Gastroesophageal sphincter (tissue), 4 donors: ENCODE measurements at regions not wholly inside any gene's neighbourhood (a gene's known extent, or its start where the extent isn't known, plus 50 kb on each side); places are given as distances from the start of the nearest gene placed in this dataset.

Experiments used
- ATAC-seq: fragments of 150-250 bp; one replicate; pipeline ENCODE4 v1.9.1; 2016; ENCODE audit warnings: mild to moderate bottlenecking, moderate library complexity
- H3K27ac ChIP-seq, 4 donors: fragments of 200-600 bp; sonication (generic) in 3 of 4; 1 replicate in 3 of 4; 2 replicates in 1 of 4; pipeline ENCODE4 v1.5.1; 2016 to 2019
- H3K27me3 ChIP-seq: fragments of 200-600 bp; sonication (generic); one replicate; pipeline ENCODE4 v1.5.1; 2019
- H3K36me3 ChIP-seq, 2 donors: fragments of 200-600 bp; sonication (generic); one replicate each; pipeline ENCODE4 v1.5.1; 2019; ENCODE audit warnings: control low read depth in 1 of 2
- H3K4me1 ChIP-seq, 3 donors: fragments of 200-600 bp; sonication (generic); 1 replicate in 2 of 3; 2 replicates in 1 of 3; pipeline ENCODE4 v1.5.1; 2016 to 2019; ENCODE audit warnings: control low read depth in 2 of 3
- H3K4me3 ChIP-seq, 2 donors: fragments of 200-600 bp; sonication (generic); one replicate each; pipeline ENCODE4 v1.5.1; 2019; ENCODE audit warnings: mild to moderate bottlenecking in 1 of 2, moderate library complexity in 1 of 2
- H3K9me3 ChIP-seq, 3 donors: fragments of 200-600 bp; sonication (generic); one replicate each; pipeline ENCODE4 v1.5.1; 2017 to 2019; ENCODE audit warnings: control low read depth in 2 of 3
- EP300 ChIP-seq: sonication (generic); formaldehyde crosslinking; IDR thresholded peaks from one replicate; pipeline ENCODE4 v1.6.1; 2017; ENCODE audit warnings: antibody characterized with exemption, mild to moderate bottlenecking
- POLR2A ChIP-seq, 2 donors: fragments of 450-650 bp; IDR thresholded peaks; one replicate each; pipeline ENCODE4 v1.6.1; 2017; ENCODE audit warnings: antibody characterized with exemption in 2 of 2, mild to moderate bottlenecking in 2 of 2, moderate library complexity in 1 of 2
- POLR2AphosphoS5 ChIP-seq: sonication (generic); formaldehyde crosslinking; IDR thresholded peaks from one replicate; pipeline ENCODE4 v1.6.1; 2017; ENCODE audit warnings: antibody characterized with exemption
- WGBS, 2 donors: methylation state at CpG; one replicate each; pipeline ENCODE4 v1.1.5; 2018; ENCODE audit warnings: low coverage in 1 of 2; 5-methylcytosine and 5-hydroxymethylcytosine counted together
- TF ChIP-seq, protein P1 (sequence below), 4 experiments: fragments of 200-600 bp in 2 of 4; fragments of 450-650 bp in 2 of 4; sonication (generic) in 1 of 4; IDR thresholded peaks; one replicate each; pipeline ENCODE4 v1.5.1; 2017 to 2019; ENCODE audit warnings: antibody characterized with exemption in 4 of 4, mild to moderate bottlenecking in 2 of 4, moderate library complexity in 2 of 4

- no peak for TF ChIP-seq POLR2AphosphoS5
- no peak for TF ChIP-seq POLR2A (IDR thresholded peaks at IDR 0.05)
- TF ChIP-seq, protein P1, sequence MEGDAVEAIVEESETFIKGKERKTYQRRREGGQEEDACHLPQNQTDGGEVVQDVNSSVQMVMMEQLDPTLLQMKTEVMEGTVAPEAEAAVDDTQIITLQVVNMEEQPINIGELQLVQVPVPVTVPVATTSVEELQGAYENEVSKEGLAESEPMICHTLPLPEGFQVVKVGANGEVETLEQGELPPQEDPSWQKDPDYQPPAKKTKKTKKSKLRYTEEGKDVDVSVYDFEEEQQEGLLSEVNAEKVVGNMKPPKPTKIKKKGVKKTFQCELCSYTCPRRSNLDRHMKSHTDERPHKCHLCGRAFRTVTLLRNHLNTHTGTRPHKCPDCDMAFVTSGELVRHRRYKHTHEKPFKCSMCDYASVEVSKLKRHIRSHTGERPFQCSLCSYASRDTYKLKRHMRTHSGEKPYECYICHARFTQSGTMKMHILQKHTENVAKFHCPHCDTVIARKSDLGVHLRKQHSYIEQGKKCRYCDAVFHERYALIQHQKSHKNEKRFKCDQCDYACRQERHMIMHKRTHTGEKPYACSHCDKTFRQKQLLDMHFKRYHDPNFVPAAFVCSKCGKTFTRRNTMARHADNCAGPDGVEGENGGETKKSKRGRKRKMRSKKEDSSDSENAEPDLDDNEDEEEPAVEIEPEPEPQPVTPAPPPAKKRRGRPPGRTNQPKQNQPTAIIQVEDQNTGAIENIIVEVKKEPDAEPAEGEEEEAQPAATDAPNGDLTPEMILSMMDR (IDR thresholded peaks at IDR 0.05), result no peak
- TF ChIP-seq EP300, result no peak
- H3K36me3 ChIP-seq, result no peaks in the 10 kb centered on the region
- WGBS, 2 donors, result 65% methylated on average over 2 of the region's 2 CpGs; no CpG with 5 or more reads in 1 of the 2 donors
- H3K4me1 ChIP-seq, result no peaks in the 10 kb centered on the region
- no peak overlapping the region for H3K4me3 ChIP-seq
- no peak overlapping the region for H3K27ac ChIP-seq
- no peak for ATAC-seq
- no peaks in the 10 kb centered on the region for H3K9me3 ChIP-seq
- H3K27me3 ChIP-seq, result no peaks in the 10 kb centered on the region
These were observed 851.2 kb upstream of the ID2 start for GRCh38 chr2:7830616-7831015.

GRCh38 chr2:7835151-7835550, 846.7 kb upstream of the ID2 start:
- WGBS, 2 donors, result 68 to 86% methylated on average over 3 of the region's 3 CpGs
- H3K27ac ChIP-seq, result no peak overlapping the region

DNA sequence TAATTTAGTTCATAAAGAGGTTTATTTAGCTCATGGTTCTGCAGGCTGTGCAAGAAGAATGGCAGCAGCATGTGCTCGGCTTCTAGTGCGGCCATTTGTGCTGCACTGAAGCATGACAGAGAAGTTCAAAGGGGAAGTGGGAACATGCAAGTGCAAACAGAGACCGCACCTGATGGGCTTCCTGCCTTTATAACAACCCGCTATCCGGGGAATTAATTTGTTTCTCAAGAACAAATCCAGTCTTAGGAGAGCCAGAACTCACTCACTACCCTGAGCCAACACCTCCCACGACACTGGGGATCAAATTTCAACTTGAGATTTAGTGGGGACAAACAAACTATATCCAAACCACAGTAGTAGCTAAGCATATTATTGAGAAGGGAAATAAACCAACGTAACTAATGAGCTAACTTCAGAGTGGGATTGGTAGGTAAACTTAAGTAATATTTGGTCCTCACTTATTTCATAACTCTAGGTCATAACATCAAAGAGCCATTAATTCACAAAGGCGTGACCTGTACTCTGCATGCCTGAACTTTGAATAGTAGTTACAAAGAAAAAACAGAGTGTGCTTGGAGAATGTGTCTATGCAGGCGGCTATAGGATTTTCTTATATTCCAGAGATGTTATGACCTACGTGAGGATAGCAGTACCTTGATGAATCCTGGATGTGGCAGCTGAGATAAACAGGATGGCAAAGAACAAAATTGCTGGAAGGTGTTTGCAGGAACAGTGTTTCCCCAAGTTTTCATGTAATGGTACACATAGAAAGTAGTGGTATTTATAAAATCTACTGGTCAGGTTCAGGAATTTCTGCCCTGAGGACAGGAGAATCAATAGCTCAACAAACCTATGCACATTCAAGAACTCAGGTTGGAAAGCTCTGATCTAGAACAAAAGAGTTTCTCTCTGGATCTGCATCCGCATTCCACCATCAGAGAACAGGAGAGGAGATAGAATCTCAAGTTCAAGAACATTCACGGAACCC, 845.9 kb upstream of the ID2 start:
- no peak overlapping the region for H3K27ac ChIP-seq
- H3K4me3 ChIP-seq, result no peak overlapping the region
- no peak for ATAC-seq
- H3K4me1 ChIP-seq, result no peaks in the 10 kb centered on the region
- 73 to 83% methylated on average over 8 to 12 of the region's 12 CpGs for WGBS, 2 donors
- no peaks in the 10 kb centered on the region for H3K36me3 ChIP-seq
- H3K27me3 ChIP-seq, result no peaks in the 10 kb centered on the region
- no peak for TF ChIP-seq POLR2A (IDR thresholded peaks at IDR 0.05)
- TF ChIP-seq, protein P1 (IDR thresholded peaks at IDR 0.05), result no peak
- TF ChIP-seq POLR2AphosphoS5, result no peak
- TF ChIP-seq EP300, result no peak
- H3K9me3 ChIP-seq, result no peaks in the 10 kb centered on the region

More at GRCh38 chr2:7835151-7835550, 846.7 kb upstream of the ID2 start:
- H3K4me3 ChIP-seq, result no peak overlapping the region
- TF ChIP-seq POLR2A (IDR thresholded peaks at IDR 0.05) (no peak), EP300 (no peak), POLR2AphosphoS5 (no peak)
- TF ChIP-seq, protein P1 (IDR thresholded peaks at IDR 0.05), result no peak
- H3K36me3 ChIP-seq, result no peaks in the 10 kb centered on the region
- no peaks in the 10 kb centered on the region for H3K4me1 ChIP-seq
- no peaks in the 10 kb centered on the region for H3K27me3 ChIP-seq
- no peak for ATAC-seq
- H3K9me3 ChIP-seq, result no peaks in the 10 kb centered on the region

- Histone ChIP-seq H3K4me3 (no peak overlapping the region), H3K27me3 (no peaks in the 10 kb centered on the region), H3K36me3 (no peaks in the 10 kb centered on the region), H3K27ac (no peak overlapping the region), H3K4me1 (no peaks in the 10 kb centered on the region), H3K9me3 (no peaks in the 10 kb centered on the region)
- WGBS, 2 donors, result 65 to 86% methylated on average over 2 of the region's 2 CpGs
- ATAC-seq, result no peak
- TF ChIP-seq POLR2A (IDR thresholded peaks at IDR 0.05) (no peak), POLR2AphosphoS5 (no peak), EP300 (no peak)
- TF ChIP-seq, protein P1 (IDR thresholded peaks at IDR 0.05), result no peak
These were observed 844.6 kb upstream of the ID2 start for GRCh38 chr2:7837237-7837760.

DNA sequence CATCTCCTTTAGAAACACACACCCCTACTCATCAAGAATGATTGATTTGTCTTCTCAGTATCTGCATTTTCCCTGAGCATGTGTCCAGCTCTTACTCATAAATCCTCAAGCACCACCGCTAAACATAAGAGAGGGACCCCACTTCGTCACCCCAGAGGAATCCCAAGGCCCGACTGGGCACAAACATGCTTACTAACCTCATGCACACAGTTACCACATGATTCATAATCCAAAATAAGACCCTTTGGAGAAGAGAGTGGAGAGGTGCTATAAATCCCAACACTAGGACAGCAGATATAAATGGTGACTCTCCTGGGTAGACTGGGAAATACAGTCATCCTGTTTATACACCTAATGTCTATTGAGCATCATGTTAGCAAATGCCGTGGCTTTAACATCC, 843.2 kb upstream of the ID2 start:
- Histone ChIP-seq H3K4me1 (no peaks in the 10 kb centered on the region), H3K36me3 (no peaks in the 10 kb centered on the region), H3K9me3 (no peaks in the 10 kb centered on the region), H3K27me3 (no peaks in the 10 kb centered on the region), H3K27ac (no peak overlapping the region), H3K4me3 (no peak overlapping the region)
- 75 to 84% methylated on average over 4 of the region's 4 CpGs for WGBS, 2 donors
- no peak for ATAC-seq
- no peak for TF ChIP-seq POLR2A (IDR thresholded peaks at IDR 0.05)
- no peak for TF ChIP-seq EP300
- TF ChIP-seq, protein P1 (IDR thresholded peaks at IDR 0.05), result no peak
- TF ChIP-seq POLR2AphosphoS5, result no peak
